NCI-H128 (cell line): ENCODE measurements at regions not wholly inside any gene's neighbourhood (a gene's known extent, or its start where the extent isn't known, plus 50 kb on each side); places are given as distances from the start of the nearest gene placed in this dataset.

ENCODE experiments used
- DNase-seq: peaks from one replicate; lab custom pipeline; 2025; ENCODE audit not compliant: unreplicated experiment; lab: John Stamatoyannopoulos, UW

GRCh38 chr10:9656386-9656785, 1361.3 kb upstream of the CELF2 start:
- DNase-seq = no peak

GRCh38 chr10:9656996-9657395, 1360.7 kb upstream of the CELF2 start:
- no peak for DNase-seq

DNA sequence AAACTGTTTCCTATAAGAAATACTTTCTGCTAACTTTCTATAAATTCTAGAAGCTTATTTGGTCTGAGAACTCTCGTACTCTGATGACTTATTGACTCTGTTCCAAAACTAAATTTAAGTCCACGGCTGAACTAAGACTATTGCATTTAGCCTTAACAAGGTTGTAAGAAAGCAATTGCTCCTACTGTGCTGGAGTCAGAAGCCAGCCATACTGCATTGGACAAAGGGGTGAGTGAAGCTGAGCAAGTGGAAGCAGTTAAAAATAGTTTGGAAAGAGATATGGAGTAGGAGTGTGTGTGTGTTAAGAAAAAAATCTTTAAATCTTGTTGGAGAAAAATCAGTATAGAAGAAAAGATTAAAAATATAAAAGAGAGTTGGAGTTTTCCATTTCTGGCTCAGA, 1360.1 kb upstream of the CELF2 start:
- DNase-seq = no peak

GRCh38 chr10:9668411-9668810, 1349.3 kb upstream of the CELF2 start:
- DNase-seq = no peak

GRCh38 chr10:9670911-9671310, 1346.8 kb upstream of the CELF2 start:
- no peak for DNase-seq

DNA sequence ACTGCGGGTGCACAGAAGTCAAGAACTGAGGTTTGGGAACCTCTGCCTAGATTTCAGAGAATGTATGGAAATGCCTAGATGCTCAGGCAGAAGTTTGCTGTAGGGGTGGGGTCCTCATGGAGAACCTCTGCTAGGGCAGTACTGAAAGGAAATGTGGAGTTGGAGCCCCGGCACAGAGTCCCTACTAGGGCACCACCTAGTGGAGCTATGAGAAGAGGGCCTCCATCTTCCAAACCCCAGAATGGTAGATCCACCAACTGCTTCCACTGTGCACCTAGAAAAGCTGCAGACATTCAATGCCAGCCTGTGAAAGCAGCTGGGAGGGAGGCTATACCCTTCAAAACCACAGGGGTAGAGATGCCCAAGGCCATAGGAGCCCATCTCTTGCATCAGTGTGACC, 1336.0 kb upstream of the CELF2 start:
- no peak for DNase-seq

DNA sequence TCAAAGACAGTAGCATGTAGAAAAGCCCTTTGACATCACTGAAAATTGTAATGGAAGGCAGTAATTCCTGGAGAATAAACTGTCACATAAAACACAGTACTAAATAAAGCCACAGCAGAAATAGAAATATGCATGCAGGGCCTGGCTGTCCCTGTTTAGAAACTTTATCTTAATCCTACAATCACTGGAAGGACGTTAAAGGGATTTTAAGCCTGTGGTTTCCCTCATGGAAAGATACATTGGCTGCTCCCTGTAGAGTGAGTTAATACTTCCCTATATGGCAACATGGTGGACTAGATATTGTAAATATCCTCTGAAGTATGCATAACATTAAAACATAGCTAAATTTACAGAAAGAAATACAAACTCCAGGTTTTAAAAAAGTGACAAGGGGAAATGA, 1334.9 kb upstream of the CELF2 start:
- DNase-seq = no peak

DNA sequence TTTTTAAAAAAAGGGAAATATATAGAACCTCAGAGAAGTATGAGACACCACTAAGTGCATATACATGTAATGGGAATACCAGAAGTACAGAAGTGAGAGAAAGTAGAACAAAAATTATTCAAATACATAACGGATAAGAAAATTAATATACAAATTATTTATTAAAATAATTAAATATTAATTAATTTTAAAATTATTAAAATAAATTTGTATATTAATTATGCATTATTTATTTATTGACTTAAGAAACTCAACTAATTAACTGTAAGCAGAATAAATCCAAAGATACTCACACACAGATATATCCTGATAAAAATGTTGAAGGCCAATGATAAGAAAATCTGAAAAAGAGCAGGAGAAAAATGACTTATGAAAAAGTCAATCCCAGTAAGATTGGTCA, 1333.5 kb upstream of the CELF2 start:
- no peak for DNase-seq

GRCh38 chr10:9685596-9685995, 1332.1 kb upstream of the CELF2 start:
- no peak for DNase-seq

DNA sequence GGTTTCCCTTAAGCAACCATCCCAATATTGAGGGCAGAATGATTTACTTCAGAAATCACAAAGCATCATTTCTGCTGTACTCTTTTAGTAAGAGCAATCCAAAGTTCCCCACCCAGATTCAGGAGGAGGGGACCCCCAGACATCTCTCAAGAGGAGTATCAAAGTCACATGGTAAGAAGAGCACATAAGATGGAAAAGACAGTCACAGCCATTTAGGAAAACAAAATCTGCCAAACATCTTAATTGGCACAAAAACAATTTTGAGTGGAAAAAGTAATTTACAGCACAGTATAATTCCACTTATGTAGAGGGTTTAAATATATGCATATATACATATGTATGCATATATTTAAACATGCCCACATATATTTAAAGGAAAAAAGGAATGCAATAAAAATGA, 1329.0 kb upstream of the CELF2 start:
- DNase-seq = no peak

DNA sequence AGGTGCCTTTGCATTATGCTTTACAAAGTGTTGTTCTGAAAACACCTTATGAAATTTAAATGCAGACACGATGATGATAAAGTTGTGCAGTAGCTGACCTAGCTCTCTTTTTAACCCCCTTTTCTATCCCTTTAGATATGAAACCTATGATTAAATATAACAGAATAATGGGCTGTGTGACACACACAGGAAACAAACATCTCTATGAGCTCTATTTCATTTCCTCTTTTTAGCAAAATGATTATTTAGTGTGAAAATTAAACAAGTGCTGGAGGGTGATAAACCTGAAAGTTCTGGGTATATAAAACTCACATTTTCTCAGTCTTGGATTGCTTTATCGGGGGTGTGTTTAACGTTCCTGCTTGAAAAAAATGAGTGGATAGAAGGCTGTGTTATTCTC, 1310.5 kb upstream of the CELF2 start:
- no peak for DNase-seq

- DNase-seq = no peak
Measured at GRCh38 chr10:9709849-9710248, 1307.8 kb upstream of the CELF2 start.

- no peak for DNase-seq
Measured at GRCh38 chr10:9712393-9712792, 1305.3 kb upstream of the CELF2 start.

GRCh38 chr10:9719246-9719645, 1298.4 kb upstream of the CELF2 start:
- no peak for DNase-seq

DNA sequence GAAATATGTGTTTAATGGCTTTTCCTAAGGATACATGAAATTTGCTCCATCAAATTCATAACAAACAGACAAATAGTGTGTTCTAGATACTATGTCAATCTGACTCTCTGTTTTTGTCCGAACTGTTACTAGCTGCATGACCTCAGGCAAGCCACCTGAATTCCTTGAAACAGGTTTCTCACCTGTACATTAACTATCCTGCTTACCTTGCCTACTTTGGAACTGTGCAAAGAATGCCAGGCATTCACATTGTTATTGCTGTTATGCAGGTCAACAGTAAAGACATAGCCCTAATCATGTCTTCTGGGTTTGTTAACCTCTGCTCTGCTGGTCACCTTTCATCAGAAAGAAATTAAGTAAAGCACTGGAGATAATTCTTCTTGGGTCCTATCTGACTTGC, 1283.9 kb upstream of the CELF2 start:
- DNase-seq = no peak

- no peak for DNase-seq
Measured at GRCh38 chr10:9734218-9734617, 1283.5 kb upstream of the CELF2 start.

DNA sequence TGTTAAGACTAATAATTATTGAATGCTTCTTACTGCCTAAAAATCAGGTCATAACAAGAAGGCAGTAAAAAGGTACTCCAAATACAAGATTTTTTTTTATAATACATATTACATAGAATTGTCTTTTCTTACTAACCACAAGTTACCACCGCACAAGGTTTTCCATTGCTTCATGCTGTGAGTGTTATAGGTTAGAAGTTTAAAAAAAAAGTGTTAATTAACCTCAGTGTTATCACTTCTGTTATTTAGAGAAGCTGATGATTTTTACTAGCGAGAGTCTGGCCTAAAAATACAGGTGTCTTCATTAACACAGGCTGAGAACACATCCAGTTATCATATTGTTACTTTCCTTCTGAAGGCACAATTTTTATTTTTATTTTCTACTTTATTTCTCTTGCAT, 1281.9 kb upstream of the CELF2 start:
- DNase-seq = no peak

GRCh38 chr10:9743639-9744038, 1274.0 kb upstream of the CELF2 start:
- no peak for DNase-seq

- DNase-seq = no peak
Measured at GRCh38 chr10:9745158-9745557, 1272.5 kb upstream of the CELF2 start.

DNA sequence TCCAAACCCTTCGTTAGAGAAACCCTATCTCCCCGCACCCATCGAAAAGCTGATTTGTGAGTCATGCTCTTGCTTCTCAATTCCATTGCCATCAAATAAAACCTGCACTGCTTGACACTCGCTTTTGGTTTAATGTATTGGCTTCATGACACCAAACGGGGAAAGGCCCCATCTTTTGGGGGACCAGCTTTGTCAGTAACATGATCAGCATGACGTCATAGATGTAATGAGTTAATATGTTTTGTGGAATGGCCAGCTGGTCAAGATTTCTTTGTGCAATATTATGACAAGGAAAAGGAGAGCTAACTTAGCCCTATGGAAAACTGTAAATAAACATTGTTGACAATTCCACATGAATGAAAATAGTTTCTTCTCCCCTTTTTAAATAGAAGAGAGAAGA, 1260.5 kb upstream of the CELF2 start:
- DNase-seq = no peak

- no peak for DNase-seq
Measured at GRCh38 chr10:9759596-9759995, 1258.1 kb upstream of the CELF2 start.

DNA sequence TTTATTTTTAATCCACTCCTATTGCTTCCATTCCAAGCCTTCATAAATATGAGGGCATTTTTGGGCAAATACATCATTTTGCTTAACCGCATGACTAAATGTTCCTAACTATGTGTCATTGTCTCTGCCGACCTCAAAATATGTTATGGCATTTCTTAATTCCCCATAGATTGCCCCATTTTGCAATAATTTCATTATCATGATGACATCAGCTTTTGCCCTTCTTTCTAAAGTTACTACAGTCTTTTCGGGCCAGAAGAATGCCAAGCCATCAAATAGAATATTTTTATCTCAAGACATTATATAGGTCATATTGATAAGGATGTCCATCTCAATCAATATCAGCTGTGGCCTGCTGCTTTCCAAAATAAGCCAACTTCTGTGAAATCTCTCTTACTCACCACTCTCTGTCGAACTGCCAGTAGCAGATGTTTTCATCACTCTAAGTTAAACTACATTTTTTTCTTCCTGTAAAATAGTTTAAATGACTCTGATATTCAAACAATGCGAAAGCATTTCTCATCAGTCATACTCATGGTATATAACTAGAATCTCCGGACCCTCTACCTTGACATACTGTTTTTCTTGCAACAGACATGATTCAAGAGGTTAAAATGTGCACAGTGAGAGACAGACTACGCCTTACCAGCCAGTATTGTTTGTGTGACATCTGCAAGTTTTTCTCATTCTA, 1254.6 kb upstream of the CELF2 start:
- DNase-seq = no peak

DNA sequence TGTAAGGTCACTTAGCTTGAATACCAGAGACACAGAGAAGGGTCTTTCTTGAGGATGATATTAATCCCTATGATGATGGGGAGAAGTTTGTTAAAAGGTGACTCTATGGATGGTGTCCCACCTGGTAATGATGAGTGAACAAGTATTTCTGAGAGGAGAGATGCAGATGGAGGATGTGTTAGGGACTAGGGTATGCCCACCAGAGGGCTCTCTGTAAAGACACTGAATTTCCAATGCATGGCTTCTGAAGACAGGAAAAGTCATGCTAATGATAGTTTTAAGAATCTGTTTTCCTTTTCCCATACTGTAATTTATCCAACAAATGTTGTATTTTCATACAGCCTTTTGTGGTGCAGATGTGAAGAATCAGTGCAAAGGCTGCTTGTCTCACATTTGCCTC, 1250.9 kb upstream of the CELF2 start:
- no peak for DNase-seq

DNA sequence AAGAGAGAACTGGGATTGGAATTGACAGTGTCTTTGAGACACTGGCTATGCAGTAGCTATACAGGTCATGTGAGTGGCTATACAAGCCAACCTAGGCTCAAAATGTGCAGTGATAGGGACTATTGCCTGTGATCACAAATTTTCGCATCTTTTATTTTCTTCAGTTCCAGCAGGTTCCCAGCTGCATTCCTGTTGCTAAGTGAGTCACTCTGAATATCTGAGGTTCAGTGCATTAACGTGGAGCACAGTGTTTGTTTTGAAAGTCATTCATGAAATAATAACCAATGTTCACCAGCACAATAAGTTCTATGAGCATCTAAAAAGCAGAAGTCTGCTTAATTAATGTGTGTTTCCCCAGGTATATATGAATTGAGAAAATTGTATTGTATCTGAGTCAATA, 1236.0 kb upstream of the CELF2 start:
- no peak for DNase-seq
